Trophoblast cell (in vitro differentiated cells and primary cell): ENCODE measurements at regions not wholly inside any gene's neighbourhood (a gene's known extent, or its start where the extent isn't known, plus 50 kb on each side); places are given as distances from the start of the nearest gene placed in this dataset.

ENCODE experiments used
- DNase-seq, 2 donors: peaks; one replicate each; pipeline ENCODE4 v3.0.0-alpha.2; 2016
- H2AFZ ChIP-seq: 2 replicates; pipeline ENCODE4 v1.6.1; 2013; ENCODE audit warnings: low read length, moderate library complexity, mild to moderate bottlenecking; ENCODE audit not compliant: insufficient read depth, poor library complexity
- H2AK5ac ChIP-seq: 2 replicates; pipeline ENCODE4 v1.6.1; 2013; ENCODE audit warnings: mild to moderate bottlenecking, low read length
- H2BK120ac ChIP-seq: 2 replicates; pipeline ENCODE4 v1.6.1; 2013; ENCODE audit warnings: low read length, mild to moderate bottlenecking, moderate library complexity; ENCODE audit not compliant: insufficient read depth, poor library complexity
- H2BK12ac ChIP-seq: 2 replicates; pipeline ENCODE4 v1.6.1; 2013; ENCODE audit warnings: mild to moderate bottlenecking, low read length, moderate library complexity
- H2BK5ac ChIP-seq: 2 replicates; pipeline ENCODE4 v1.6.1; 2013; ENCODE audit warnings: low read length, low read depth, moderate library complexity, mild to moderate bottlenecking; ENCODE audit not compliant: poor library complexity
- H3K14ac ChIP-seq: 2 replicates; pipeline ENCODE4 v1.6.1; 2013; ENCODE audit warnings: mild to moderate bottlenecking, low read length
- H3K18ac ChIP-seq: 2 replicates; pipeline ENCODE4 v1.6.1; 2013; ENCODE audit warnings: mild to moderate bottlenecking, low read length
- H3K23ac ChIP-seq: 2 replicates; pipeline ENCODE4 v1.6.1; 2013; ENCODE audit warnings: low read length
- H3K27ac ChIP-seq: 2 replicates; pipeline ENCODE4 v1.5.1; 2013; ENCODE audit warnings: low read depth, mild to moderate bottlenecking, inconsistent platforms, low read length, moderate library complexity
- H3K27me3 ChIP-seq: 2 replicates; pipeline ENCODE4 v1.6.1; 2013; ENCODE audit warnings: inconsistent platforms, mild to moderate bottlenecking, low read length, moderate library complexity; ENCODE audit not compliant: insufficient read depth
- H3K36me3 ChIP-seq, 2 experiments: 1 replicate in 1 of 2; 2 replicates in 1 of 2; pipeline ENCODE4 v1.6.1; 2013; ENCODE audit warnings: low read length in 2 of 2, mild to moderate bottlenecking in 2 of 2, moderate library complexity in 1 of 2; ENCODE audit not compliant: insufficient read depth in 2 of 2, control insufficient read depth in 1 of 2
- H3K4ac ChIP-seq: 2 replicates; pipeline ENCODE4 v1.6.1; 2013; ENCODE audit warnings: low read depth, mild to moderate bottlenecking, low read length, moderate library complexity
- H3K4me1 ChIP-seq, 2 experiments: 1 replicate in 1 of 2; 2 replicates in 1 of 2; pipeline ENCODE4 v1.6.1; 2013; ENCODE audit warnings: low read length in 2 of 2, mild to moderate bottlenecking in 2 of 2, moderate library complexity in 1 of 2; ENCODE audit not compliant: insufficient read depth in 2 of 2, control insufficient read depth in 1 of 2
- H3K4me2 ChIP-seq: 2 replicates; pipeline ENCODE4 v1.6.1; 2013; ENCODE audit warnings: inconsistent platforms, mild to moderate bottlenecking, low read length, moderate library complexity
- H3K4me3 ChIP-seq: 2 replicates; pipeline ENCODE4 v1.5.1; 2013; ENCODE audit warnings: mild to moderate bottlenecking, low read depth, low read length, inconsistent platforms
- H3K79me1 ChIP-seq: one replicate; pipeline ENCODE4 v1.6.1; 2013; ENCODE audit warnings: low read length
- H3K79me2 ChIP-seq: 2 replicates; pipeline ENCODE4 v1.6.1; 2013; ENCODE audit warnings: low read length, mild to moderate bottlenecking; ENCODE audit not compliant: control insufficient read depth, insufficient read depth, poor library complexity
- H3K9ac ChIP-seq: 2 replicates; pipeline ENCODE4 v1.6.1; 2013; ENCODE audit warnings: mild to moderate bottlenecking, low read length
- H3K9me3 ChIP-seq: 2 replicates; pipeline ENCODE4 v1.6.1; 2013; ENCODE audit warnings: low read depth, mild to moderate bottlenecking, control low read depth, inconsistent platforms, low read length; ENCODE audit not compliant: insufficient read depth
- H4K12ac ChIP-seq: 2 replicates; pipeline ENCODE4 v1.6.1; 2013; ENCODE audit warnings: low read depth, mild to moderate bottlenecking, low read length, moderate library complexity
- H4K8ac ChIP-seq: 2 replicates; pipeline ENCODE4 v1.6.1; 2013; ENCODE audit warnings: low read depth, mild to moderate bottlenecking, low read length, moderate library complexity
- H4K91ac ChIP-seq: one replicate; pipeline ENCODE4 v1.6.1; 2013; ENCODE audit warnings: low read depth, mild to moderate bottlenecking, low read length, moderate library complexity
- WGBS: extraction: QIAGEN DNeasy Blood & Tissue Kit; methylation state at CpG from one replicate; pipeline ENCODE4 v1.1.7; 2013; ENCODE audit warnings: missing lambda C conversion rate; ENCODE audit not compliant: insufficient read length, insufficient coverage; ENCODE audit errors: extremely low coverage; 5-methylcytosine and 5-hydroxymethylcytosine counted together

GRCh38 chr6:81561071-81561564 is 191.4 kb downstream of the TENT5A start:
- Histone ChIP-seq H3K79me1 (no peaks in the 10 kb centered on the region), H3K4me2 (no peak overlapping the region), H2BK5ac (no peak overlapping the region), H3K9ac (no peak overlapping the region), H3K23ac (no peak overlapping the region), H2AK5ac (no peak overlapping the region), H3K9me3 (no peaks in the 10 kb centered on the region), H3K36me3 (no peaks in the 10 kb centered on the region), H3K14ac (no peak overlapping the region), H2AFZ (no peak overlapping the region), H4K8ac (no peak overlapping the region), H3K27ac (no peak overlapping the region), H3K4me1 (no peaks in the 10 kb centered on the region), H3K4ac (no peak overlapping the region), H3K79me2 (no peaks in the 10 kb centered on the region), H2BK120ac (no peak overlapping the region), H2BK12ac (no peak overlapping the region), H3K27me3 (no peaks in the 10 kb centered on the region), H4K12ac (no peak overlapping the region), H3K18ac (no peak overlapping the region), H3K4me3 (no peak overlapping the region), H4K91ac (no peak overlapping the region)
- no CpG with 5 or more reads among the region's 2 CpGs for WGBS
- DNase-seq: no peak

DNA sequence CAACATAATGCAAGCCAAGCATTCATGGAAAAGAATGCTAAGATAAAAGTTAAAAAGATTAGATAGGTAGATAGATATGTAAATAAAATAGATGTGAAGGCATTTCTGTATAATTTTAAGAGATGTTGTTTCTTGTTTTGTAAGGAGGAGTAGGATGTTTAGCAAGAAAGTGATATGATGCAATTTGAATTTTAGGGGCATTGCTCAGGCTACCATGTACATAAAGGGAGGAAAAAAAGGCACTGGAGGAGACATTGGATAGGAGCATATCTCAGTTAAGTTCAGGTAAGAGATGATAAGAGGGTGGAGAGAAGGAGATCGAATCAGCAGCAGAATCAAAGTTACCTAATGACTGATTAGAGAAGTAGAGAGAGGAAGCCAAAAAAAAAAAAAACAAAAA is 194.7 kb downstream of the TENT5A start:
- H3K4ac ChIP-seq: no peak overlapping the region
- H2BK12ac ChIP-seq: no peak overlapping the region
- no peak overlapping the region for H2AK5ac ChIP-seq
- H3K36me3 ChIP-seq: no peaks in the 10 kb centered on the region
- no peak overlapping the region for H3K27ac ChIP-seq
- peak in 1 of 2 donors; percentile 74 for DNase-seq
- H2AFZ ChIP-seq: no peak overlapping the region
- H3K4me2 ChIP-seq: no peak overlapping the region
- no peak overlapping the region for H2BK120ac ChIP-seq
- H3K18ac ChIP-seq: no peak overlapping the region
- no peak overlapping the region for H4K12ac ChIP-seq
- H3K79me2 ChIP-seq: no peaks in the 10 kb centered on the region
- no peaks in the 10 kb centered on the region for H3K4me1 ChIP-seq
- H3K27me3 ChIP-seq: no peaks in the 10 kb centered on the region
- H2BK5ac ChIP-seq: no peak overlapping the region
- H3K4me3 ChIP-seq: no peak overlapping the region
- H4K8ac ChIP-seq: no peak overlapping the region
- H3K9ac ChIP-seq: no peak overlapping the region
- no peak overlapping the region for H3K23ac ChIP-seq
- H3K14ac ChIP-seq: no peak overlapping the region
- H3K9me3 ChIP-seq: no peaks in the 10 kb centered on the region
- H3K79me1 ChIP-seq: peaks cover 3% of the 10 kb centered on the region
- H4K91ac ChIP-seq: no peak overlapping the region
- no CpG with 5 or more reads among the region's 1 CpG for WGBS

- H3K18ac ChIP-seq: no peak overlapping the region
- H3K27ac ChIP-seq: no peak overlapping the region
- no peak overlapping the region for H2AFZ ChIP-seq
- H4K12ac ChIP-seq: no peak overlapping the region
- no peak overlapping the region for H2BK12ac ChIP-seq
- no peak overlapping the region for H2AK5ac ChIP-seq
- peaks cover 0 to 2% of the 10 kb centered on the region in 2 experiments for H3K4me1 ChIP-seq
- no peaks in the 10 kb centered on the region for H3K9me3 ChIP-seq
- H2BK120ac ChIP-seq: no peak overlapping the region
- no peak overlapping the region for H3K4ac ChIP-seq
- no peak overlapping the region for H4K8ac ChIP-seq
- no CpG with 5 or more reads among the region's 2 CpGs for WGBS
- no peak overlapping the region for H2BK5ac ChIP-seq
- no peak overlapping the region for H3K4me2 ChIP-seq
- no peaks in the 10 kb centered on the region for H3K27me3 ChIP-seq
- H3K36me3 ChIP-seq: no peaks in the 10 kb centered on the region
- H3K79me2 ChIP-seq: no peaks in the 10 kb centered on the region
- no peak overlapping the region for H3K14ac ChIP-seq
- no peak overlapping the region for H4K91ac ChIP-seq
- DNase-seq: no peak
- no peak overlapping the region for H3K9ac ChIP-seq
- H3K79me1 ChIP-seq: peaks cover 3% of the 10 kb centered on the region
- H3K23ac ChIP-seq: no peak overlapping the region
- H3K4me3 ChIP-seq: no peak overlapping the region
Observed at GRCh38 chr6:81556551-81556950, 195.9 kb downstream of the TENT5A start.

DNA sequence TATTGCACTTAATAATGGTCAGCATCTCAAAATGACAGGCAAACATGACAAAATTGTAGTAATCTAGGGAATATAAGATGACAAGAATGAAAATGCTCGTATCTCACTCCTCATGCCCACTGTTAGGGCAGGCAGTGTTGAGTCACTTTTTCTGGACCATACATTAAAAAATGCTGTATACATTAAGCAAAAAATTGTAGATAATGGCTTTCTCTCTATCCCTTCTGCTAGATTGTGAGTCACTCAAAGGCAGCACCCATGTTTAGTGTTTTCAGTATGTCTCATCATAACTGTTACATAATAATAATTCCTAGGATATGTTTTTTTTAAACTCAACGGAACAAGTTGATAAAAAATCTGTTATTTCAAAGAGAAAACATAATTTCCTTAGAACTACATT is 199.3 kb downstream of the TENT5A start:
- Histone ChIP-seq H4K12ac (no peak overlapping the region), H3K79me1 (peaks cover 8% of the 10 kb centered on the region), H2AFZ (no peak overlapping the region), H2AK5ac (no peak overlapping the region), H2BK12ac (no peak overlapping the region), H3K9me3 (no peaks in the 10 kb centered on the region), H3K18ac (no peak overlapping the region), H2BK5ac (no peak overlapping the region), H3K4me3 (no peak overlapping the region), H3K9ac (no peak overlapping the region), H4K91ac (no peak overlapping the region), H3K79me2 (no peaks in the 10 kb centered on the region), H3K4me1 (peaks cover 0 to 2% of the 10 kb centered on the region in 2 experiments), H3K27me3 (no peaks in the 10 kb centered on the region), H3K14ac (no peak overlapping the region), H2BK120ac (no peak overlapping the region), H3K36me3 (peaks cover 0 to 2% of the 10 kb centered on the region in 2 experiments), H3K4me2 (no peak overlapping the region), H4K8ac (no peak overlapping the region), H3K4ac (no peak overlapping the region), H3K27ac (peak overlapping the region; percentile 44), H3K23ac (no peak overlapping the region)
- DNase-seq: peak in 1 of 2 donors; percentile 68
- WGBS: no CpG with 5 or more reads among the region's 2 CpGs
